ENCODE measurements at regions not wholly inside any gene's neighbourhood (a gene's known extent, or its start where the extent isn't known, plus 50 kb on each side); places are given as distances from the start of the nearest gene placed in this dataset.

- TF ChIP-seq ZNF462 (CRISPR knock-in tag; IDR thresholded peaks at IDR 0.05) (no peak), ZNF331 (CRISPR knock-in tag; IDR thresholded peaks at IDR 0.05; ENCODE audit: low read depth) (no peak), JUNB (IDR thresholded peaks at IDR 0.05; ENCODE audit: unreplicated experiment) (no peak), CREB1 (CRISPR knock-in tag; IDR thresholded peaks at IDR 0.05; ENCODE audit: low read depth) (no peak), POLR2AphosphoS5 (IDR thresholded peaks at IDR 0.05; ENCODE audit: low read depth) (no peak), EZH2 (IDR thresholded peaks at IDR 0.05; ENCODE audit: low read depth, unreplicated experiment) (no peak), STAT1 (IDR thresholded peaks at IDR 0.05; ENCODE audit: unreplicated experiment) (no peak), EZH2phosphoT487 (IDR thresholded peaks at IDR 0.05; ENCODE audit: unreplicated experiment) (no peak), CTCF (conservative IDR thresholded peaks at IDR 0.05; ENCODE audit: low read depth in 2 of 2) (no peak), ETS1 (IDR thresholded peaks at IDR 0.05) (no peak)
Observed at GRCh38 chr9:14389657-14390056, 75.7 kb upstream of the NFIB start (continued).
